Thyroid gland (tissue), 4 donors: ENCODE measurements at regions not wholly inside any gene's neighbourhood (a gene's known extent, or its start where the extent isn't known, plus 50 kb on each side); places are given as distances from the start of the nearest gene placed in this dataset.

Experiments
- CTCF ChIP-seq, 6 experiments: fragments of 200-600 bp in 3 of 6; fragments of 450-650 bp in 3 of 6; sonication (generic) in 3 of 6; IDR thresholded peaks; one replicate each; pipeline ENCODE4 v1.5.1; 2016 to 2019; ENCODE audit warnings: antibody characterized with exemption in 6 of 6, mild to moderate bottlenecking in 2 of 6, inconsistent platforms in 1 of 6, moderate library complexity in 1 of 6
- POLR2A ChIP-seq, 2 donors: fragments of 450-650 bp; IDR thresholded peaks; one replicate each; pipeline ENCODE4 v1.6.1; 2017; ENCODE audit warnings: antibody characterized with exemption in 2 of 2, mild to moderate bottlenecking in 2 of 2, moderate library complexity in 1 of 2

GRCh38 chr9:25830381-25830780 lies 152.1 kb upstream of the TUSC1 start:
- TF ChIP-seq CTCF (IDR thresholded peaks at IDR 0.05) (no peak), POLR2A (IDR thresholded peaks at IDR 0.05) (no peak)
